OCI-LY7 (cell line): ENCODE measurements at regions not wholly inside any gene's neighbourhood (a gene's known extent, or its start where the extent isn't known, plus 50 kb on each side); places are given as distances from the start of the nearest gene placed in this dataset.

Experiments
- BruUV-seq: library from RNA; stranded (reverse); fragments of 400-500 nt; replicated peaks from 2 replicates; lab custom pipeline; 2021; lab: Mats Ljungman, UMichigan
- CTCF ChIA-PET: fragments of 300-600 bp; sonication (Branson Sonifier 250); formaldehyde crosslinking; loops from one replicate; lab custom pipeline; 2022; ENCODE audit warnings: antibody characterized with exemption; ENCODE audit not compliant: unreplicated experiment; lab: Charles Lee
- POLR2A ChIA-PET: fragments of 300-600 bp; sonication (Branson Sonifier 250); formaldehyde crosslinking; loops from one replicate; lab custom pipeline; 2022; ENCODE audit warnings: antibody characterized with exemption; lab: Charles Lee
- DNase-seq: peaks from one replicate; pipeline ENCODE4 v3.0.0-alpha.2; 2015; ENCODE audit warnings: low spot score
- H2AFZ ChIP-seq: fragments of 200-600 bp; sonication (generic), shearing (Covaris generic); 2 replicates; pipeline ENCODE4 v1.6.1; 2014; ENCODE audit warnings: mild to moderate bottlenecking, antibody characterized with exemption, low read length, moderate library complexity
- H3K27ac ChIP-seq: fragments of 200-600 bp; sonication (generic); 2 replicates; pipeline ENCODE4 v1.5.1; 2014; ENCODE audit warnings: mixed run types, low read depth, mild to moderate bottlenecking, moderate library complexity, low read length, inconsistent platforms; ENCODE audit not compliant: poor library complexity, severe bottlenecking
- H3K36me3 ChIP-seq: fragments of 200-600 bp; sonication (generic); 2 replicates; pipeline ENCODE4 v1.6.1; 2014; ENCODE audit warnings: mild to moderate bottlenecking, antibody characterized with exemption, low read length, moderate library complexity, mixed read lengths; ENCODE audit not compliant: insufficient read depth
- H3K4me1 ChIP-seq: fragments of 200-600 bp; sonication (generic); 2 replicates; pipeline ENCODE4 v1.5.1; 2014; ENCODE audit warnings: mild to moderate bottlenecking, low read length; ENCODE audit not compliant: insufficient read depth, poor library complexity, severe bottlenecking
- H3K4me2 ChIP-seq: fragments of 200-600 bp; sonication (generic); 2 replicates; pipeline ENCODE4 v1.6.1; 2014; ENCODE audit warnings: mild to moderate bottlenecking, low read length
- H3K4me3 ChIP-seq: fragments of 200-600 bp; sonication (generic); 2 replicates; pipeline ENCODE4 v1.5.1; 2014; ENCODE audit warnings: mild to moderate bottlenecking, low read depth, low read length; ENCODE audit not compliant: poor library complexity, severe bottlenecking
- H3K79me2 ChIP-seq: fragments of 200-600 bp; sonication (generic); 2 replicates; pipeline ENCODE4 v1.6.1; 2016; ENCODE audit warnings: low read depth, mild to moderate bottlenecking, low read length, moderate library complexity, mixed read lengths; ENCODE audit not compliant: insufficient read depth
- H3K9me2 ChIP-seq: fragments of 200-600 bp; sonication (generic); 2 replicates; pipeline ENCODE4 v1.6.1; 2016; ENCODE audit warnings: mild to moderate bottlenecking, low read length, mixed read lengths; ENCODE audit not compliant: insufficient read depth
- H3K9me3 ChIP-seq: fragments of 200-600 bp; sonication (generic); 2 replicates; pipeline ENCODE4 v1.6.1; 2014; ENCODE audit warnings: mild to moderate bottlenecking, mixed run types, low read length, mixed read lengths
- H4K20me1 ChIP-seq: fragments of 200-600 bp; sonication (generic); 2 replicates; pipeline ENCODE4 v1.6.1; 2014; ENCODE audit warnings: mild to moderate bottlenecking, antibody characterized with exemption, low read length, moderate library complexity, mixed read lengths; ENCODE audit not compliant: insufficient read depth
- CTCF ChIP-seq: fragments of 200-600 bp; sonication (generic); conservative IDR thresholded peaks from 2 replicates; pipeline ENCODE4 v1.5.1; 2014; ENCODE audit warnings: mild to moderate bottlenecking, antibody characterized with exemption, low read length, moderate library complexity, mixed read lengths
- EZH2phosphoT487 ChIP-seq: fragments of 200-600 bp; sonication (generic); IDR thresholded peaks from 2 replicates; pipeline ENCODE4 v1.6.1; 2018; ENCODE audit warnings: low read depth, borderline replicate concordance, mild to moderate bottlenecking, mixed run types, antibody characterized with exemption, low read length, moderate library complexity, mixed read lengths
- intact Hi-C: fragments of 100-400 bp; cut with micrococcal nuclease; formaldehyde crosslinking; loops from one replicate; pipeline ENCODE4 v1.10.0; 2022; ENCODE audit not compliant: unreplicated experiment

DNA sequence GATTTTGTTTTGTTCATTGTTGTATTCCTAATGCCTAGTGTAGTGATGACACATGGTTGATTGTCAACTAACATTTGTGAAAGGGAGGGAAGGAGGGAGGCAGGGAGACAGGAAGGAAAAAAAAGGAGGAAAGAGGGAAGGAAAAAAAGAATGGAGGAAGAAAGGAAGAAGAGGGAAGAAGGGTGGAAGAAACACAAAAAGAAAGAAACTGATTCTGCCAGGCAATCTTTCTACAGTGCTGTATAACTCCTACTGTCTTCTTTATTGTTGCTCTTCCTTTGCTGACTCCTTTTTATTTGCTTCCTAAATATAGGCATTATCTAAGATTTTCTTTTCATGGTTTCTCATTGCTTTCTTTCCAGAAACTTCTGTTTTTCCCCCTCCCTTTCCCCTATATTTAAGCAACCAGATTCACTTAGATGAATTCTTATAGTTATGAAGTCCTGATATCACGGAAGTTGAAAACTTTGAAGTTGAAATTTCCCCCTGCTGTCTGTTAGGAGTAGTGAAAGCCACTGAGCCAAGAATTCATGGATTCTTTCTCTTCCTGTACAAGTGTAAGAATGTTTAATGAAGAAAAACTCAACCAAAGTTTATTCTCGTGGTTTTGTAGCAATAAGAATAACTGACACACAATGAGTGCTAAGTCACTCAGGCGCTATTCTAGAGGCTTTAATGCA lies 305.1 kb upstream of the FSHR start:
- Histone ChIP-seq H3K36me3 (no peaks in the 10 kb centered on the region), H3K9me3 (no peaks in the 10 kb centered on the region), H3K27ac (no peak overlapping the region), H3K79me2 (no peaks in the 10 kb centered on the region), H2AFZ (no peak overlapping the region), H3K4me1 (no peaks in the 10 kb centered on the region), H3K4me3 (no peak overlapping the region), H3K4me2 (no peak overlapping the region), H3K9me2 (no peaks in the 10 kb centered on the region), H4K20me1 (no peaks in the 10 kb centered on the region)
- ChIA-PET POLR2A (no interaction called here), CTCF (no interaction called here)
- no peak for DNase-seq
- intact Hi-C loops: no loop called here
- TF ChIP-seq EZH2phosphoT487 (no peak), CTCF (no peak)
- BruUV-seq: no TSS peak

- Histone ChIP-seq H3K79me2 (no peaks in the 10 kb centered on the region), H4K20me1 (no peaks in the 10 kb centered on the region), H3K9me3 (no peaks in the 10 kb centered on the region), H2AFZ (no peak overlapping the region), H3K4me2 (no peak overlapping the region), H3K4me1 (no peaks in the 10 kb centered on the region), H3K36me3 (no peaks in the 10 kb centered on the region), H3K9me2 (no peaks in the 10 kb centered on the region), H3K27ac (no peak overlapping the region), H3K4me3 (no peak overlapping the region)
- BruUV-seq: no TSS peak
- no peak for DNase-seq
- CTCF ChIA-PET: no interaction called here
- intact Hi-C loops: no loop called here
- TF ChIP-seq CTCF (no peak), EZH2phosphoT487 (no peak)
- POLR2A ChIA-PET: interaction anchor here (0.6 kb wide), 1 partner anchor 13 kb away, joined by 3 read pairs; no protein-coding TSS in a partner anchor
Measured at GRCh38 chr2:49444005-49444404, 289.7 kb upstream of the FSHR start.

- CTCF ChIA-PET: no interaction called here
- no peak for TF ChIP-seq EZH2phosphoT487
- TF ChIP-seq CTCF: no peak
- Histone ChIP-seq H3K4me3 (no peak overlapping the region), H3K4me1 (no peaks in the 10 kb centered on the region), H3K4me2 (no peak overlapping the region), H2AFZ (no peak overlapping the region), H3K36me3 (no peaks in the 10 kb centered on the region), H3K9me3 (no peaks in the 10 kb centered on the region), H4K20me1 (no peaks in the 10 kb centered on the region), H3K79me2 (no peaks in the 10 kb centered on the region), H3K9me2 (no peaks in the 10 kb centered on the region), H3K27ac (no peak overlapping the region)
- no peak for DNase-seq
- BruUV-seq: no TSS peak
- POLR2A ChIA-PET: no interaction called here
- intact Hi-C loops: no loop called here
Measured at GRCh38 chr2:49426996-49427395, 272.7 kb upstream of the FSHR start.
